GM19455 (cell line): ENCODE measurements at regions not wholly inside any gene's neighbourhood (a gene's known extent, or its start where the extent isn't known, plus 50 kb on each side); places are given as distances from the start of the nearest gene placed in this dataset.

ENCODE experiments used
- ATAC-seq: cut with Tn5 transposase; IDR thresholded peaks from one replicate; pipeline ENCODE4 v1.9.1; 2021; ENCODE audit not compliant: unreplicated experiment

- ATAC-seq, result no peak
Observed at GRCh38 chr2:6496376-6496775, 369.3 kb downstream of the CMPK2 start.

GRCh38 chr2:6497048-6497447 is 368.7 kb downstream of the CMPK2 start:
- ATAC-seq, result no peak

GRCh38 chr2:6498841-6499240 is 366.9 kb downstream of the CMPK2 start:
- no peak for ATAC-seq

- no peak for ATAC-seq
Observed at GRCh38 chr2:6499691-6500090, 366.0 kb downstream of the CMPK2 start.

GRCh38 chr2:6506361-6506794 is 359.3 kb downstream of the CMPK2 start:
- ATAC-seq, result no peak

- no peak for ATAC-seq
Observed at GRCh38 chr2:6506859-6507258, 358.8 kb downstream of the CMPK2 start.

- ATAC-seq, result no peak
Observed at GRCh38 chr2:6510532-6510931, 355.2 kb downstream of the CMPK2 start.

- no peak for ATAC-seq
Observed at GRCh38 chr2:6512589-6512988, 353.1 kb downstream of the CMPK2 start.

GRCh38 chr2:6516674-6517073 is 349.0 kb downstream of the CMPK2 start:
- ATAC-seq, result no peak

GRCh38 chr2:6518361-6518760 is 347.3 kb downstream of the CMPK2 start:
- no peak for ATAC-seq

GRCh38 chr2:6523476-6523875 is 342.2 kb downstream of the CMPK2 start:
- no peak for ATAC-seq

GRCh38 chr2:6524691-6525474 is 340.8 kb downstream of the CMPK2 start:
- ATAC-seq, result no peak

- ATAC-seq, result no peak
Observed at GRCh38 chr2:6525475-6525964, 340.2 kb downstream of the CMPK2 start.

GRCh38 chr2:6526093-6526824 is 339.4 kb downstream of the CMPK2 start:
- ATAC-seq, result no peak

- ATAC-seq, result no peak
Observed at GRCh38 chr2:6531304-6531703, 334.4 kb downstream of the CMPK2 start.

- ATAC-seq, result no peak
Observed at GRCh38 chr2:6535572-6535971, 330.1 kb downstream of the CMPK2 start.

GRCh38 chr2:6538607-6539006 is 327.1 kb downstream of the CMPK2 start:
- ATAC-seq, result no peak

GRCh38 chr2:6545336-6545735 is 320.4 kb downstream of the CMPK2 start:
- no peak for ATAC-seq

GRCh38 chr2:6545795-6546194 is 319.9 kb downstream of the CMPK2 start:
- no peak for ATAC-seq

- no peak for ATAC-seq
Observed at GRCh38 chr2:6554466-6554865, 311.2 kb downstream of the CMPK2 start.

GRCh38 chr2:6556755-6557154 is 309.0 kb downstream of the CMPK2 start:
- ATAC-seq, result no peak

- no peak for ATAC-seq
Observed at GRCh38 chr2:6557737-6558136, 308.0 kb downstream of the CMPK2 start.
